Sigmoid colon (tissue), 6 donors: ENCODE measurements at regions not wholly inside any gene's neighbourhood (a gene's known extent, or its start where the extent isn't known, plus 50 kb on each side); places are given as distances from the start of the nearest gene placed in this dataset.

Experiments
- DNase-seq: peaks from one replicate; pipeline ENCODE4 v3.0.0-alpha.2; 2019
- H3K27ac ChIP-seq, 4 donors: fragments of 200-600 bp; sonication (generic); one replicate each; pipeline ENCODE4 v1.5.1; 2016 to 2019; ENCODE audit warnings: mild to moderate bottlenecking in 1 of 4
- H3K27me3 ChIP-seq, 3 donors: fragments of 200-600 bp; sonication (generic); one replicate each; pipeline ENCODE4 v1.5.1; 2019; ENCODE audit warnings: mild to moderate bottlenecking in 1 of 3
- H3K36me3 ChIP-seq, 4 donors: fragments of 200-600 bp; sonication (generic); one replicate each; pipeline ENCODE4 v1.5.1; 2016 to 2019
- H3K4me1 ChIP-seq, 4 donors: fragments of 200-600 bp; sonication (generic); one replicate each; pipeline ENCODE4 v1.5.1; 2017 to 2019
- H3K4me3 ChIP-seq, 4 donors: fragments of 200-600 bp; sonication (generic); one replicate each; pipeline ENCODE4 v1.5.1; 2017 to 2019; ENCODE audit warnings: mild to moderate bottlenecking in 2 of 4, moderate library complexity in 1 of 4
- H3K9me3 ChIP-seq, 4 donors: fragments of 200-600 bp in 3 of 4; sonication (generic) in 3 of 4; one replicate each; pipeline versions ENCODE4 v1.5.1 to v1.6.1; 2013 to 2019
- CTCF ChIP-seq, 4 experiments: fragments of 450-650 bp in 3 of 4; fragments of 200-600 bp in 1 of 4; IDR thresholded peaks; one replicate each; pipeline ENCODE4 v1.5.1; 2016 to 2019; ENCODE audit warnings: antibody characterized with exemption in 4 of 4, mild to moderate bottlenecking in 3 of 4, moderate library complexity in 2 of 4
- EP300 ChIP-seq, 4 donors: sonication (generic); formaldehyde crosslinking; IDR thresholded peaks; one replicate each; pipeline ENCODE4 v1.6.1; 2017; ENCODE audit warnings: antibody characterized with exemption in 4 of 4
- POLR2A ChIP-seq, 2 donors: fragments of 450-650 bp; IDR thresholded peaks; one replicate each; pipeline ENCODE4 v1.6.1; 2016; ENCODE audit warnings: antibody characterized with exemption in 2 of 2, mild to moderate bottlenecking in 2 of 2, moderate library complexity in 2 of 2
- POLR2AphosphoS5 ChIP-seq, 4 donors: sonication (generic); formaldehyde crosslinking; IDR thresholded peaks; one replicate each; pipeline ENCODE4 v1.6.1; 2017; ENCODE audit warnings: antibody characterized with exemption in 4 of 4
- WGBS, 2 donors: extraction: QIAGEN DNeasy Blood & Tissue Kit; methylation state at CpG; one replicate each; pipeline ENCODE4 v1.1.7; 2013; 5-methylcytosine and 5-hydroxymethylcytosine counted together
- intact Hi-C: fragments of 100-400 bp; cut with DNase I; formaldehyde crosslinking; loops from one replicate; pipeline ENCODE4 v1.15.1; 2023
- donor health status: healthy with polysubstance abuse.
- donor health status: healthy.

GRCh38 chr7:119374436-119374835 is 898.5 kb upstream of the KCND2 start:
- no peaks in the 10 kb centered on the region for H3K9me3 ChIP-seq
- no peak overlapping the region for H3K27ac ChIP-seq
- H3K36me3 ChIP-seq = no peaks in the 10 kb centered on the region
- no peak overlapping the region for H3K4me3 ChIP-seq
- no peak for TF ChIP-seq EP300 (IDR thresholded peaks at IDR 0.05)
- no peak for TF ChIP-seq POLR2A (IDR thresholded peaks at IDR 0.05)
- TF ChIP-seq CTCF (IDR thresholded peaks at IDR 0.05) = no peak
- no peak for TF ChIP-seq POLR2AphosphoS5 (IDR thresholded peaks at IDR 0.05)
- 66 to 85% methylated on average over 2 of the region's 2 CpGs for WGBS, 2 donors
- no peaks in the 10 kb centered on the region for H3K4me1 ChIP-seq
- intact Hi-C loops = no loop called here
- no peak for DNase-seq
- H3K27me3 ChIP-seq = no peaks in the 10 kb centered on the region

GRCh38 chr7:119377861-119378260 is 895.1 kb upstream of the KCND2 start:
- H3K27ac ChIP-seq = no peak overlapping the region
- no peak for DNase-seq
- no peaks in the 10 kb centered on the region for H3K36me3 ChIP-seq
- no peaks in the 10 kb centered on the region for H3K27me3 ChIP-seq
- no peaks in the 10 kb centered on the region for H3K4me1 ChIP-seq
- no peaks in the 10 kb centered on the region for H3K9me3 ChIP-seq
- no peak for TF ChIP-seq POLR2AphosphoS5 (IDR thresholded peaks at IDR 0.05)
- no peak for TF ChIP-seq EP300 (IDR thresholded peaks at IDR 0.05)
- no peak for TF ChIP-seq CTCF (IDR thresholded peaks at IDR 0.05)
- intact Hi-C loops = no loop called here
- no peak overlapping the region for H3K4me3 ChIP-seq
- 65 to 68% methylated on average over 1 of the region's 1 CpG for WGBS, 2 donors

- no peak overlapping the region for H3K27ac ChIP-seq
- intact Hi-C loops = no loop called here
- DNase-seq = no peak
- H3K4me1 ChIP-seq = no peaks in the 10 kb centered on the region
- no peaks in the 10 kb centered on the region for H3K27me3 ChIP-seq
- TF ChIP-seq EP300 (IDR thresholded peaks at IDR 0.05) = no peak
- no peak for TF ChIP-seq POLR2AphosphoS5 (IDR thresholded peaks at IDR 0.05)
- no peak for TF ChIP-seq CTCF (IDR thresholded peaks at IDR 0.05)
- TF ChIP-seq POLR2A (IDR thresholded peaks at IDR 0.05) = no peak
- no peak overlapping the region for H3K4me3 ChIP-seq
- H3K9me3 ChIP-seq = no peaks in the 10 kb centered on the region
- H3K36me3 ChIP-seq = no peaks in the 10 kb centered on the region
Measured at GRCh38 chr7:119382726-119383125, 890.2 kb upstream of the KCND2 start.

- no peaks in the 10 kb centered on the region for H3K4me1 ChIP-seq
- no peaks in the 10 kb centered on the region for H3K9me3 ChIP-seq
- H3K27ac ChIP-seq = no peak overlapping the region
- 21 to 78% methylated on average over 2 of the region's 2 CpGs for WGBS, 2 donors
- H3K36me3 ChIP-seq = no peaks in the 10 kb centered on the region
- no peak for DNase-seq
- intact Hi-C loops = no loop called here
- H3K4me3 ChIP-seq = no peak overlapping the region
- H3K27me3 ChIP-seq = no peaks in the 10 kb centered on the region
- TF ChIP-seq CTCF (IDR thresholded peaks at IDR 0.05) (no peak), POLR2AphosphoS5 (IDR thresholded peaks at IDR 0.05) (no peak), EP300 (IDR thresholded peaks at IDR 0.05) (no peak), POLR2A (IDR thresholded peaks at IDR 0.05) (no peak)
Measured at GRCh38 chr7:119395024-119395423, 878.0 kb upstream of the KCND2 start.

- Histone ChIP-seq H3K36me3 (no peaks in the 10 kb centered on the region), H3K27me3 (no peaks in the 10 kb centered on the region), H3K4me3 (no peak overlapping the region), H3K9me3 (no peaks in the 10 kb centered on the region), H3K27ac (no peak overlapping the region), H3K4me1 (no peaks in the 10 kb centered on the region)
- TF ChIP-seq POLR2AphosphoS5 (IDR thresholded peaks at IDR 0.05) (no peak), CTCF (IDR thresholded peaks at IDR 0.05) (no peak), POLR2A (IDR thresholded peaks at IDR 0.05) (no peak), EP300 (IDR thresholded peaks at IDR 0.05) (no peak)
- intact Hi-C loops = no loop called here
- DNase-seq = no peak
- 56 to 70% methylated on average over 2 of the region's 2 CpGs for WGBS, 2 donors
Measured at GRCh38 chr7:119397156-119397555, 875.8 kb upstream of the KCND2 start.
